RWPE1 (cell line): ENCODE measurements at regions not wholly inside any gene's neighbourhood (a gene's known extent, or its start where the extent isn't known, plus 50 kb on each side); places are given as distances from the start of the nearest gene placed in this dataset.

Experiments used
- CTCF ChIA-PET: fragments of 350-600 bp; sonication (Branson Sonifier 250); formaldehyde crosslinking; extraction: SDS; loops from one replicate; lab custom pipeline; 2021; lab: Yijun Ruan, JAX
- POLR2A ChIA-PET: fragments of 400-600 bp; formaldehyde crosslinking; extraction: SDS; loops from one replicate; lab custom pipeline; 2020; ENCODE audit warnings: antibody characterized with exemption; ENCODE audit not compliant: low non-redundant PET; lab: Yijun Ruan, JAX
- DNase-seq: peaks from one replicate; pipeline ENCODE4 v3.0.0; 2012; ENCODE audit warnings: low spot score
- H3K27ac ChIP-seq: fragments of 450-650 bp; 2 replicates; pipeline ENCODE4 v1.5.1; 2017
- CTCF ChIP-seq: fragments of 450-650 bp; conservative IDR thresholded peaks from 2 replicates; pipeline ENCODE4 v1.5.1; 2017; ENCODE audit warnings: low read depth, mild to moderate bottlenecking

GRCh38 chr15:50821476-50821875 lies 56.0 kb upstream of the SPPL2A start:
- DNase-seq = no peak
- no peak for TF ChIP-seq CTCF
- H3K27ac ChIP-seq = no peak overlapping the region
- ChIA-PET CTCF (interaction anchor here (0.7 kb wide), 1 partner anchor 48 kb away, joined by 3 read pairs; no protein-coding TSS in a partner anchor), POLR2A (no interaction called here)

GRCh38 chr15:50820808-50821382 lies 55.4 kb upstream of the SPPL2A start:
- CTCF ChIA-PET = interaction anchor here (0.6 kb wide), 1 partner anchor 18 kb away, joined by 10 read pairs; no protein-coding TSS in a partner anchor
- no peak for TF ChIP-seq CTCF
- POLR2A ChIA-PET = no interaction called here
- no peak for DNase-seq
- no peak overlapping the region for H3K27ac ChIP-seq

- ChIA-PET POLR2A (no interaction called here), CTCF (no interaction called here)
- no peak for DNase-seq
- no peak for TF ChIP-seq CTCF
- H3K27ac ChIP-seq = no peak overlapping the region
Measured at GRCh38 chr15:50819344-50819743, 53.8 kb upstream of the SPPL2A start.

- ChIA-PET POLR2A (interaction anchor here (0.6 kb wide), 1 partner anchor 360 kb away, joined by 3 read pairs; no protein-coding TSS in a partner anchor), CTCF (interaction anchor here (0.8 kb wide), 1 partner anchor 51 kb away, joined by 3 read pairs; no protein-coding TSS in a partner anchor)
- no peak for TF ChIP-seq CTCF
- DNase-seq = peak; percentile 62
- H3K27ac ChIP-seq = no peak overlapping the region
Measured at GRCh38 chr15:50815958-50816590, 50.6 kb upstream of the SPPL2A start.
